SH-SY5Y (cell line): ENCODE measurements at regions not wholly inside any gene's neighbourhood (a gene's known extent, or its start where the extent isn't known, plus 50 kb on each side); places are given as distances from the start of the nearest gene placed in this dataset.

ENCODE experiments used
- GATA2 ChIP-seq: IDR thresholded peaks from 2 replicates; pipeline ENCODE4 v1.6.1; 2011; ENCODE audit warnings: mild to moderate bottlenecking, low read depth, low read length
- GATA3 ChIP-seq: IDR thresholded peaks from 2 replicates; pipeline ENCODE4 v1.6.1; 2011; ENCODE audit warnings: low read depth, mild to moderate bottlenecking, low read length, moderate library complexity

GRCh38 chr7:81140775-81141174 is 221.9 kb upstream of the SEMA3C start:
- TF ChIP-seq GATA2 (no peak), GATA3 (no peak)
